GM12878 (cell line): ENCODE measurements at regions not wholly inside any gene's neighbourhood (a gene's known extent, or its start where the extent isn't known, plus 50 kb on each side); places are given as distances from the start of the nearest gene placed in this dataset.
"Not testable (repeated sequence)": the region's sequence is repeated elsewhere in the genome, so short reads cannot be mapped to it uniquely, and the experiment has no call there.

Experiments
- EED ChIP-seq: sonication (generic); IDR thresholded peaks from 2 replicates; pipeline ENCODE4 v1.6.1; 2016; ENCODE audit warnings: antibody characterized with exemption, low read depth
- HDAC2 ChIP-seq: fragments of 200-600 bp; sonication (generic); IDR thresholded peaks from 2 replicates; pipeline ENCODE4 v1.6.1; 2017
- MXI1 ChIP-seq: fragments of 150-350 bp; IDR thresholded peaks from 2 replicates; pipeline ENCODE4 v1.6.1; 2011; ENCODE audit warnings: low read depth, mild to moderate bottlenecking, inconsistent platforms, low read length, improper control_type of control experiment
- POLR2AphosphoS5 ChIP-seq: IDR thresholded peaks from 2 replicates; pipeline ENCODE4 v1.6.1; 2011; ENCODE audit warnings: mild to moderate bottlenecking, low read length, inconsistent platforms

- TF ChIP-seq MXI1, HDAC2, EED, POLR2AphosphoS5: not testable (repeated sequence)
These were observed 76.3 kb upstream of the ZNF184 start for GRCh38 chr6:27549241-27549598.
